ENCODE measurements at regions not wholly inside any gene's neighbourhood (a gene's known extent, or its start where the extent isn't known, plus 50 kb on each side); places are given as distances from the start of the nearest gene placed in this dataset.
"Not testable (repeated sequence)": the region's sequence is repeated elsewhere in the genome, so short reads cannot be mapped to it uniquely, and the experiment has no call there.

- DNase-seq = no peak
These were observed 102.7 kb upstream of the ARHGAP42 start for GRCh38 chr11:100584201-100584985.

- no peak for DNase-seq
These were observed 101.4 kb upstream of the ARHGAP42 start for GRCh38 chr11:100585728-100586127.

DNA sequence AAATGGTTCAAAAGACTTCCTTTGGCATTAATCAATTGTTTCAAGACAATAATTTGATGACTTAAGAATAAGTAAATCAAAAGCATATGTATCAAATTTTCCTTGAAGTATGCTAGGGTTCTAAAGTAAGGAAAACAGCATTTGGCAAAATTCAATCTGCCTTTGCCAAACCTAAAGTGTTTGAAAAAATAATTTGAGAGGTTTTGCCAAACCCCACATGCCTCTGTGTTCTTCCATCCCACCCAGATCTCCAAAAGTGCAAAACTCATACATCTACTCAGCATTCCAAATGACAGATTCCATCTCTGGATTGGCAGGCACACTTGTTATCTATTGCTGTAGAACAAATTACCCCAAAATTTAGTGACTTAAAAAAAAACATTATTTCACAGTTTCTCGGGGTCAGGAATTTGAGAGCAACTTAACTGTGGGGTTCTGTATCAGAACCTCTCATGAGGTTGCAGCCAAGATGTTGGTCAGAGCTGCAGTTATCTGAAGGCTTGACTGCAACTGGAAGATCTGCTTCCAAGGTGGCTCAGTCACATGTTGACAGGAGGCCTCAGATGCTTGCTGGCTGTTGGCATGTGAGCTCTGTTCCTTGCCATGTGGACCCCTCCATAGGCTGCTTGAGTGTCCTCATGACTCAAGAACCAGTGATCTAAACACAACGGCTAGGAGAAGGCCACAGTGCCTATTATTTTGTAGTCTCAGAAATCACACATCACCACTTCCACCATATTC lies 100.6 kb upstream of the ARHGAP42 start:
- no peak for DNase-seq

DNA sequence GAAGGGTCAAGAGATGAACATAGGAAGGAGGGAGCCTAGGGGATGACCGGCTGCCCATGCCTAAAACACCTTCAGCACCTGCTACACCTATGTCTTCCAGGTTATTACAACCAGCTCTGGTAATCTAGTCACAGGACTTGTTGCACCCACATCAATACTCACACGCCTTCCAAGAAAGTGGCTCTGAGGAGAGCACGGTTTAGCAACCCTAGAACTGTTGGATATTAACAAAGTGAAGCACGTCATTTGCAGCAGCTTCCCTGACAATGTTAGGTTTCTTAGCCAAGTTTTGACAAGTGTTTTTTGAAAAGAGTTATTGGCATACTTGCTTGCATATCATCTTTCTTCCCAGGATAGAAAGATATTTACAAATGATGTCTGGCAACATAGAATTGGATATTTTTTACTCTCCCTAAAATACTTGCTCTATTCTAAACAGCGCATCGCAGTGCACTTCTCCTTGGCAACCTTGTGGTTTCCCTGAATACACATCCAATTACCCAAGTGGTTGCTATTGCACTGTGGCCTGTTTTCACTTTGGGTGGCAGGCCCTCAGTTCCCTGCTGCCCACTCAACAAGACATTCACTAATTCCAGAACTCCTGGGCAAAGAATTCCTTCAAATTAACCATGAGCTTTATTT lies 94.3 kb upstream of the ARHGAP42 start:
- DNase-seq = no peak

- no peak for DNase-seq
These were observed 93.8 kb upstream of the ARHGAP42 start for GRCh38 chr11:100593291-100593690.

- DNase-seq = no peak
These were observed 92.8 kb upstream of the ARHGAP42 start for GRCh38 chr11:100594320-100594719.

- no peak for DNase-seq
These were observed 86.1 kb upstream of the ARHGAP42 start for GRCh38 chr11:100600941-100601340.

DNA sequence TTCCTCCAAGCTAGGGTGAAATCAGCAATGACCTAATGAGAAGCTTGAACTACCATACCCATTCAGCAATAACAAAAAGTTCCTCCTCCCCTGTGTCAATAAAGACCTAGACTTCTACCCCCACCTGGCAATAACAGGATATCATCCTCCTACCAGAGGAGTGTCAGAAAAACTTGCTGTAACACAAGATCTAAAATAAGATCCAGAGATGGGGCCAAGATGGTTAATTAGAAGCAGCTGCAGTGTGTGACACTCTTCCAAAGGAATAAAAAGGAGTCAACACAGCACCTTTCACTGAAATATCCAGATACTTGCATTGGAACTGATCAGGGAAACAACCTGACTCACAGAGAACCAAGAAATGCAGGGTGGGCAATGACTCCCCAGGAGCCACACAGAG lies 84.4 kb upstream of the ARHGAP42 start:
- no peak for DNase-seq

GRCh38 chr11:100607761-100608160 lies 79.3 kb upstream of the ARHGAP42 start:
- DNase-seq = not testable (repeated sequence)

DNA sequence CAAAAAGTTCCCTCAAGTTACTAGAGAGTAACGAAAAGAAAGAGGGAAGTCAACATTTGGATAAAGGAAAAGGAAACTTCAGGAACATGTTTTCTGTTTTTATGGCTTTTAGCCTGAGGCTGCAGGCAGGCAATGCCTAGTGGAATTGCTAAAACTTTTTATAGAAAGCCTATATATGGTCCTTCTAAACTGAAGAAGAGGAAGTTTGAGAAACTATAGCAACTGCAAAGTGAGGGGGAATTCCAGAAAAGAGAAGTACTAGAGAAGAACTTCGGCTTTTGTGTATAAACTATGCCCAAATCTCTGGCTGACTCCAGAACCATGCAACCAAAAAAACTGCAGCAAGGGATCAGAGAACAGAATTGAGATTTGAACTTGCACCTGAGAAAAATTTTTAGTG lies 74.3 kb upstream of the ARHGAP42 start:
- no peak for DNase-seq

DNA sequence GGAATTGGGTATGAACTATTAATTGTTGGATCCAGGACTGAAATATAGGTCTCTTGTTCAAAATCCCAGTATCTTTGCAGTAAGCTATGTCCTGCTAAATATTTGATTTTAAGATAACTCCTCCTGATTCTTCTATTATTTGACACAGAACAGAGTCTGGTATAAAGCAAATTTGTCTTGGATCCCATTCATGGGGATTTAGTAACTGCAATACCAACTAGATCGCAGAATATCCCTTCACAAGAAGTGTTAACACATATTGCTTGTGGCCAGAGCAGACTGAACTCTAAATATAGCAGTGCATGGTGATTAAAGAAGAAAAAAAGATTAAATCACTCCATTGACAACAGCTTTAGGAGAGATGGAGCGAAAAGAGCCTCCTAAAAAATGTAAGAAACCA lies 68.2 kb upstream of the ARHGAP42 start:
- no peak for DNase-seq

DNA sequence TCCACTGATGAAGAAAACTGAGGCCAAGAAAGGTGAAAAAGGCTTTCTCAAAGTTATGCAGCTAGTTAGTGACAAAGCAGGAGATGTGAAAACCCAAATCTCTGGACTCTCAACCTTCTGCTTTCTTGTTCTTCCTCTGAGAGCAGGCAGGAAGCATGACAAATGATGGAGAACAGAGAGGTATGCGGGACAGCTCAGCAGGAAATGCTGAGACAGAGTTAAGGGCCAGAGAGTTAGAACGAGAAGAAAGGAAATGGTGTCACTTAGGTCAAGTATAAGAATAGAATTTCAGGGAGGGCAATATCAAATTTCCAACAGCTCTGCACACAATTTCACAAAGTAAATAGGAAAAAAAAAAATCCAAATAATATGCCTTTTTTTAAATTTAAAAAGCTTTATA lies 67.6 kb upstream of the ARHGAP42 start:
- peak; percentile 31 for DNase-seq

DNA sequence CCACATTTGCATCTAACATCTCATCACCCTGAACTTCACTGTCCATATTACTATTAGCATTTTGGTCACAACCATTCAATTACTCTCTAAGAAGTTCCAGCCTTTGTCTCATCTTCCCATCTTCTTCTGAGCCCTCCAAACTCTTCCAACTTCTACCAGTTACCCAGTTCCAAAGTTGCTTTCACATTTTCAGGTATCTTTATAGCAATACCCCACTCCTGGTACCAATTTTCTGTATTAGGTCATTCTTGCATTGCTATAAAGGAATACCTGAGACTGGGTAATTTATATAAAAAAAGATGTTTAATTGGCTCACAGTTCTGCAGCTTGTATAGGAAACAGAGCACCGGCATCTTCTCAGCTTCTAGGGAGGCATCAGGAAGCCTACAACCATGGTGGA lies 64.7 kb upstream of the ARHGAP42 start:
- DNase-seq = no peak

DNA sequence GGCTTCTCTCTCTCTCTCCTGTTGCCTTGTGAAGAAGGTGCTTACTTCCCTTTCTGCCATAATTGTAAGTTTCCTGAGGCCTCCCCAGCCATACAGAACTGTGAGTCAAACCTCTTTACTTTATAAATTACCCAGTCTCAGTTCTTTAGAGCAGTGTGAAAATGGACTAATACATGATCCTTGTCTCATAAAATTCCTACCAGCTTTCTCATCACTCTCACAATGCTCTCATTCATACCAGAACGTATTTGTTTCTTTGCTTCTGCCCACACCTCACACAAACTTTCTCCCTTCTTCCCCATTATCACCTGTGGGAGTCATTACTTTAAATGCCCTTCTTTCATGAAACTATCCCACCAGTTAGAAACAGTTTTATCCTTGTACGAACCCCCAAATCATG lies 62.7 kb upstream of the ARHGAP42 start:
- DNase-seq = no peak

DNA sequence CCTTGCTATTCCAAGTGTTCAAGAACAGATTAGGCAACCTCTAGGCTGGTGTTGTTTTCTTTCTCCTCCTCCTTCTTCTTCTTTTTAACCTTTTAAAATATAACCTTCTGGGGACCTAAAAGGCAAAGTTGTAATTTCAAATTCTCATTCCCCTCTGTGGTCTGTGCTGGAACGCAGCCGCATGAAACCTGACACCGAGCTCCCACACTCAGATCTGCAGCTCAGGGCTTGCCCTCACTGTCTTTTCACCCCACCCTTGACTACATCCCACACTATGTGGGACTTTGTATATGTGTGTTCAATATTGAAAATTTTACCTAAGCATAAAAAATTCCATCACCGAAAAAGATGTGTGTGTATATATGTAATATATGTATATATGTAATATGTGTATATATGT lies 62.0 kb upstream of the ARHGAP42 start:
- no peak for DNase-seq

DNA sequence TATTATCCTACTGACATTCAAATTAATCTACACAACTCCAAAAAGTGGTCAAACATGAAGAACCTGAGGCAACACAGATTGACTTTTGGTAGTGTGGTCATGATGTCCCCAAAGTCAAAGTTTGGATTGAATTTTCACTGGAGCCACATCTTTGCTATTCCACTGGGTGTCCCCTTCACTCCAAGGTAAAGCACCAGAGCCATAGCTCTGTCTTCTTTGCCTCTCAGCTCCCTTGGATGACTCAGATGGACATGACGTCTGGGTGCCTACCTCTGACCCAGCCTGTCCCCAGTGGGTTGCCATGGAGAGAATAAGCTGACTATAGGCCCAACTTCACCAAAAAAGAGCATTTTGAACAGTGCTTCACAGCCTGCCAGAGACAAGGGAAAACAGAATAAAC lies 57.4 kb upstream of the ARHGAP42 start:
- DNase-seq = no peak

- no peak for DNase-seq
These were observed 56.2 kb upstream of the ARHGAP42 start for GRCh38 chr11:100630898-100631297.

DNA sequence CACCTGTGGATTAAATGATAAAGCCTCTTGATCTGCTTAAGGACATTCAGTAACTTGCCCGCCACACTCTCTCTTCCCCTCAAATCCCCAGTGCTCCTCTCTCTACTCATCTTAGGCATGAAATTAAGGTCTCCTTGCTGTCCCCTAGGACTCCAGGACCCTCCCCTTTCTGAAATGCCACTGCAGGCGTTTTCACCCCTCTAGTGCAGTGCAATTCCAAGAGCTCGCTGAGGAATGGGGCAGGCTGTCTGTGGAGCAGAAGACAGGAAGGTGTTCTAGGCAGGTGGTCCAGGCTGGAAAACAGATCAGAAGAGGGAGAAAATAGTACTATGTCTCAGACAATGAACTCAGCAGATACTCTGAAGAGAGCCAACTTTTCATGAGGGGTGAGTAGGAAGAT lies 55.8 kb upstream of the ARHGAP42 start:
- DNase-seq = no peak

- DNase-seq = no peak
These were observed 54.1 kb upstream of the ARHGAP42 start for GRCh38 chr11:100632941-100633452.

GRCh38 chr11:100635194-100635593 lies 51.9 kb upstream of the ARHGAP42 start:
- DNase-seq = no peak

DNA sequence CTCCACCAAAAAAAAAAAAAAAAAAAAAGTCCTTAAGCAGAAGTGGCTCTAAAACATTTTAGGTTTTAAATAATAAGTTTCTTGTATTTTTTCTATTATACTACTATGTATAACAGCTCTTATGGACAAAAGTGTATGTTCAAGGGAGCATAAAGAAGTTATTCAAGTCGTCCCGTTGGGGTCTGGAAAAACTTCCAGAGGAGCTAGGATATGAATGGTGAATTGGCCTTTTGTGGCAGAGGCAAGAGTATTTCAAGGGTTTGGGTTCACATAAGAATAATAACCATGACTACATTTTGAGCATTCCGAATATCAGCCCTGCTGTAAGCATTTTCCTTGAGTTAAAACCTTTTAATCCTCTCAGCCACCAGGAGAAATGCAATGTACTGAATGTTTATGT lies 50.6 kb upstream of the ARHGAP42 start:
- DNase-seq = no peak

Data from 8988T (cell line).